ENCODE measurements at regions not wholly inside any gene's neighbourhood (a gene's known extent, or its start where the extent isn't known, plus 50 kb on each side); places are given as distances from the start of the nearest gene placed in this dataset.

- no peak for DNase-seq (ENCODE audit: low spot score)
Measured at GRCh38 chr13:105220063-105220462, 1315.4 kb downstream of the EFNB2 start.

GRCh38 chr13:105219651-105220050 lies 1315.8 kb downstream of the EFNB2 start:
- no peak for DNase-seq (ENCODE audit: low spot score)

GRCh38 chr13:105213512-105213911 lies 1322.0 kb downstream of the EFNB2 start:
- no peak for DNase-seq (ENCODE audit: low spot score)

- no peak for DNase-seq (ENCODE audit: low spot score)
Measured at GRCh38 chr13:105207572-105208293, 1327.7 kb downstream of the EFNB2 start.

- DNase-seq (ENCODE audit: low spot score), result peak; percentile 89
Measured at GRCh38 chr13:105202354-105202753, 1333.1 kb downstream of the EFNB2 start.

- DNase-seq (ENCODE audit: low spot score), result no peak
Measured at GRCh38 chr13:105201351-105201750, 1334.1 kb downstream of the EFNB2 start.

GRCh38 chr13:105200181-105200580 lies 1335.3 kb downstream of the EFNB2 start:
- DNase-seq (ENCODE audit: low spot score), result no peak

- DNase-seq (ENCODE audit: low spot score), result no peak
Measured at GRCh38 chr13:105196052-105196451, 1339.4 kb downstream of the EFNB2 start.

- DNase-seq (ENCODE audit: low spot score), result no peak
Measured at GRCh38 chr13:105193026-105193425, 1342.4 kb downstream of the EFNB2 start.

- DNase-seq (ENCODE audit: low spot score), result peak; percentile 40
Measured at GRCh38 chr13:105184201-105184600, 1351.3 kb downstream of the EFNB2 start.

- peak; percentile 51 for DNase-seq (ENCODE audit: low spot score)
Measured at GRCh38 chr13:105177265-105177900, 1358.1 kb downstream of the EFNB2 start.

GRCh38 chr13:105170438-105170837 lies 1365.0 kb downstream of the EFNB2 start:
- no peak for DNase-seq (ENCODE audit: low spot score)

GRCh38 chr13:105168295-105168694 lies 1367.2 kb downstream of the EFNB2 start:
- no peak for DNase-seq (ENCODE audit: low spot score)

- no peak for DNase-seq (ENCODE audit: low spot score)
Measured at GRCh38 chr13:105167385-105167784, 1368.1 kb downstream of the EFNB2 start.

- DNase-seq (ENCODE audit: low spot score), result no peak
Measured at GRCh38 chr13:105165449-105166125, 1369.9 kb downstream of the EFNB2 start.

GRCh38 chr13:105159841-105160240 lies 1375.6 kb downstream of the EFNB2 start:
- no peak for DNase-seq (ENCODE audit: low spot score)

GRCh38 chr13:105153611-105154010 lies 1381.9 kb downstream of the EFNB2 start:
- no peak for DNase-seq (ENCODE audit: low spot score)

- no peak for DNase-seq (ENCODE audit: low spot score)
Measured at GRCh38 chr13:105151639-105152038, 1383.8 kb downstream of the EFNB2 start.

GRCh38 chr13:105147461-105147860 lies 1388.0 kb downstream of the EFNB2 start:
- DNase-seq (ENCODE audit: low spot score), result no peak

GRCh38 chr13:105144936-105145335 lies 1390.5 kb downstream of the EFNB2 start:
- peak; percentile 72 for DNase-seq (ENCODE audit: low spot score)

- DNase-seq (ENCODE audit: low spot score), result no peak
Measured at GRCh38 chr13:105144020-105144419, 1391.4 kb downstream of the EFNB2 start.

GRCh38 chr13:105142556-105142955 lies 1392.9 kb downstream of the EFNB2 start:
- DNase-seq (ENCODE audit: low spot score), result no peak
